Transverse colon (tissue), 4 donors: ENCODE measurements at regions not wholly inside any gene's neighbourhood (a gene's known extent, or its start where the extent isn't known, plus 50 kb on each side); places are given as distances from the start of the nearest gene placed in this dataset.

Source experiments
- CTCF ChIP-seq, 5 experiments: fragments of 200-600 bp in 3 of 5; fragments of 450-650 bp in 2 of 5; sonication (generic) in 3 of 5; IDR thresholded peaks; 1 replicate in 2 of 5; 2 replicates in 3 of 5; pipeline ENCODE4 v1.5.1; 2016 to 2017; ENCODE audit warnings: antibody characterized with exemption in 5 of 5, inconsistent platforms in 3 of 5, mild to moderate bottlenecking in 2 of 5, moderate library complexity in 1 of 5
- EP300 ChIP-seq: sonication (generic); formaldehyde crosslinking; IDR thresholded peaks from one replicate; pipeline ENCODE4 v1.6.1; 2017; ENCODE audit warnings: antibody characterized with exemption, low read depth
- POLR2A ChIP-seq: fragments of 450-650 bp; IDR thresholded peaks from one replicate; pipeline ENCODE4 v1.6.1; 2016; ENCODE audit warnings: antibody characterized with exemption, mild to moderate bottlenecking, moderate library complexity
- POLR2AphosphoS5 ChIP-seq, 3 donors: sonication (generic); formaldehyde crosslinking; IDR thresholded peaks; one replicate each; pipeline ENCODE4 v1.6.1; 2016; ENCODE audit warnings: antibody characterized with exemption in 3 of 3

- TF ChIP-seq CTCF (IDR thresholded peaks at IDR 0.05), result no peak
- no peak for TF ChIP-seq EP300
- no peak for TF ChIP-seq POLR2A
- no peak for TF ChIP-seq POLR2AphosphoS5 (IDR thresholded peaks at IDR 0.05)
Observed at GRCh38 chr20:21995461-21995860, 290.0 kb downstream of the PAX1 start.
